ENCODE measurements at regions not wholly inside any gene's neighbourhood (a gene's known extent, or its start where the extent isn't known, plus 50 kb on each side); places are given as distances from the start of the nearest gene placed in this dataset.

DNA sequence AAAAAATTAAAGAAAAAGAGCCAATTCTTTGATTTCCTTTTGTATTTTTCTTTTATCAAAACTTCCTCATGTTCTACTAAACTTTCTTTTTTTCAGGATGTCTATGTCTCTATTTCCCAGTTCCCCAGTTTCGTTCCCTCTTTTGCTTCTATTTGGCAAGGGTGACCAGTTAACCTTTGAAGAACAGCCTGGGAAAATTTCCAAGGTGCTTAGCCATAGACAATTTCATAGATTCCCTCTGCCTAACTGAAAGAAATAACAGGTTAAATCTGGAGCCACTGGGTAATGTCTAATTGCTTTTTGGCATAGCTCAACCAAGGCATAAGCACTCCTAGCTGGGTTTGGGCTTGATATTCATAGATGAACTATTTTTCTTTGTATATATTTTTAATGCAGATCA lies 272.3 kb downstream of the ADGRL2 start:
- TF ChIP-seq CTCF (IDR thresholded peaks at IDR 0.05) (no peak), POLR2A (IDR thresholded peaks at IDR 0.05) (no peak), EP300 (IDR thresholded peaks at IDR 0.05) (no peak)
